Dendritic cell treated with granulocyte-macrophage colony-stimulating factor and Interleukin-4, amounts not matched to agents 40 ng/mL and 50 ng/mL, for 4 days (primary cell): ENCODE measurements at regions not wholly inside any gene's neighbourhood (a gene's known extent, or its start where the extent isn't known, plus 50 kb on each side); places are given as distances from the start of the nearest gene placed in this dataset.
"Not testable (repeated sequence)": the region's sequence is repeated elsewhere in the genome, so short reads cannot be mapped to it uniquely, and the experiment has no call there.

Source experiments
- H3K27ac Mint-ChIP-seq: one replicate; pipeline ENCODE4 v1.8.0; 2022; ENCODE audit warnings: mild to moderate bottlenecking, mixed read lengths
- H3K27me3 Mint-ChIP-seq: one replicate; pipeline ENCODE4 v1.8.0; 2022; ENCODE audit warnings: mild to moderate bottlenecking, mixed read lengths
- H3K36me3 Mint-ChIP-seq: one replicate; pipeline ENCODE4 v1.8.0; 2022; ENCODE audit warnings: low read depth, mixed read lengths
- H3K4me1 Mint-ChIP-seq: one replicate; pipeline ENCODE4 v1.8.0; 2022; ENCODE audit warnings: low read depth, mixed read lengths
- H3K4me3 Mint-ChIP-seq: one replicate; pipeline ENCODE4 v1.8.0; 2022; ENCODE audit warnings: mild to moderate bottlenecking, moderate library complexity, mixed read lengths
- H3K9me3 Mint-ChIP-seq: one replicate; pipeline ENCODE4 v1.8.0; 2022; ENCODE audit warnings: mixed read lengths
- intact Hi-C: fragments of 100-400 bp; cut with micrococcal nuclease; formaldehyde crosslinking; loops from one replicate; pipeline ENCODE4 v1.15.0; 2022

- Mint-ChIP-seq H3K36me3 (no peaks in the 10 kb centered on the region), H3K9me3 (peaks cover 24% of the 10 kb centered on the region), H3K4me3 (no peak overlapping the region), H3K27ac (no peak overlapping the region), H3K27me3 (no peaks in the 10 kb centered on the region), H3K4me1 (no peaks in the 10 kb centered on the region)
- intact Hi-C loops: no loop called here
Measured at GRCh38 chr17:13099089-13099735, 81.4 kb upstream of the ELAC2 start.

- intact Hi-C loops: no loop called here
- Mint-ChIP-seq H3K36me3 (no peaks in the 10 kb centered on the region), H3K27me3 (no peaks in the 10 kb centered on the region), H3K4me3 (no peak overlapping the region), H3K27ac (no peak overlapping the region), H3K9me3 (peaks cover 19% of the 10 kb centered on the region), H3K4me1 (no peaks in the 10 kb centered on the region)
Measured at GRCh38 chr17:13096291-13096690, 78.5 kb upstream of the ELAC2 start.

- intact Hi-C loops, H3K4me3 Mint-ChIP-seq, H3K36me3 Mint-ChIP-seq, H3K27me3 Mint-ChIP-seq, H3K4me1 Mint-ChIP-seq, H3K27ac Mint-ChIP-seq: not testable (repeated sequence)
- peaks cover 20% of the 10 kb centered on the region for H3K9me3 Mint-ChIP-seq
Measured at GRCh38 chr17:13092010-13092409, 74.2 kb upstream of the ELAC2 start.

- intact Hi-C loops: no loop called here
- H3K4me3 Mint-ChIP-seq: no peak overlapping the region
- no peak overlapping the region for H3K27ac Mint-ChIP-seq
- H3K4me1 Mint-ChIP-seq: no peaks in the 10 kb centered on the region
- peaks cover 18% of the 10 kb centered on the region for H3K9me3 Mint-ChIP-seq
- no peaks in the 10 kb centered on the region for H3K36me3 Mint-ChIP-seq
- H3K27me3 Mint-ChIP-seq: no peaks in the 10 kb centered on the region
Measured at GRCh38 chr17:13088666-13089065, 70.8 kb upstream of the ELAC2 start.

GRCh38 chr17:13087802-13088201, 70.0 kb upstream of the ELAC2 start:
- H3K9me3 Mint-ChIP-seq: peaks cover 12% of the 10 kb centered on the region
- no peak overlapping the region for H3K4me3 Mint-ChIP-seq
- no peaks in the 10 kb centered on the region for H3K4me1 Mint-ChIP-seq
- intact Hi-C loops: no loop called here
- H3K36me3 Mint-ChIP-seq: no peaks in the 10 kb centered on the region
- no peak overlapping the region for H3K27ac Mint-ChIP-seq
- no peaks in the 10 kb centered on the region for H3K27me3 Mint-ChIP-seq

- no peak overlapping the region for H3K4me3 Mint-ChIP-seq
- peaks cover 25% of the 10 kb centered on the region for H3K9me3 Mint-ChIP-seq
- H3K27me3 Mint-ChIP-seq: no peaks in the 10 kb centered on the region
- intact Hi-C loops: no loop called here
- no peaks in the 10 kb centered on the region for H3K4me1 Mint-ChIP-seq
- H3K27ac Mint-ChIP-seq: no peak overlapping the region
- no peaks in the 10 kb centered on the region for H3K36me3 Mint-ChIP-seq
Measured at GRCh38 chr17:13086142-13086769, 68.4 kb upstream of the ELAC2 start.

- H3K4me3 Mint-ChIP-seq: no peak overlapping the region
- H3K27me3 Mint-ChIP-seq: no peaks in the 10 kb centered on the region
- H3K9me3 Mint-ChIP-seq: peaks cover 25% of the 10 kb centered on the region
- H3K4me1 Mint-ChIP-seq: no peaks in the 10 kb centered on the region
- intact Hi-C loops: no loop called here
- H3K36me3 Mint-ChIP-seq: no peaks in the 10 kb centered on the region
- H3K27ac Mint-ChIP-seq: no peak overlapping the region
Measured at GRCh38 chr17:13085578-13085977, 67.8 kb upstream of the ELAC2 start.

GRCh38 chr17:13084420-13084819, 66.6 kb upstream of the ELAC2 start:
- H3K4me3 Mint-ChIP-seq: no peak overlapping the region
- no peaks in the 10 kb centered on the region for H3K4me1 Mint-ChIP-seq
- H3K27me3 Mint-ChIP-seq: no peaks in the 10 kb centered on the region
- H3K9me3 Mint-ChIP-seq: peaks cover 32% of the 10 kb centered on the region
- intact Hi-C loops: no loop called here
- H3K27ac Mint-ChIP-seq: no peak overlapping the region
- H3K36me3 Mint-ChIP-seq: no peaks in the 10 kb centered on the region

- Mint-ChIP-seq H3K4me3 (no peak overlapping the region), H3K36me3 (no peaks in the 10 kb centered on the region), H3K27me3 (no peaks in the 10 kb centered on the region), H3K27ac (no peak overlapping the region), H3K4me1 (no peaks in the 10 kb centered on the region), H3K9me3 (peaks cover 32% of the 10 kb centered on the region)
- intact Hi-C loops: no loop called here
Measured at GRCh38 chr17:13078591-13079385, 61.0 kb upstream of the ELAC2 start.

GRCh38 chr17:13076905-13077304, 59.1 kb upstream of the ELAC2 start:
- no peaks in the 10 kb centered on the region for H3K4me1 Mint-ChIP-seq
- no peak overlapping the region for H3K4me3 Mint-ChIP-seq
- peaks cover 25% of the 10 kb centered on the region for H3K9me3 Mint-ChIP-seq
- no peaks in the 10 kb centered on the region for H3K36me3 Mint-ChIP-seq
- H3K27ac Mint-ChIP-seq: no peak overlapping the region
- intact Hi-C loops: no loop called here
- no peaks in the 10 kb centered on the region for H3K27me3 Mint-ChIP-seq

GRCh38 chr17:13074026-13074425, 56.2 kb upstream of the ELAC2 start:
- intact Hi-C loops: no loop called here
- no peak overlapping the region for H3K27ac Mint-ChIP-seq
- peaks cover 13% of the 10 kb centered on the region for H3K9me3 Mint-ChIP-seq
- no peaks in the 10 kb centered on the region for H3K36me3 Mint-ChIP-seq
- no peaks in the 10 kb centered on the region for H3K4me1 Mint-ChIP-seq
- H3K27me3 Mint-ChIP-seq: no peaks in the 10 kb centered on the region
- no peak overlapping the region for H3K4me3 Mint-ChIP-seq

GRCh38 chr17:13073018-13073417, 55.2 kb upstream of the ELAC2 start:
- H3K27ac Mint-ChIP-seq: no peak overlapping the region
- H3K9me3 Mint-ChIP-seq: peaks cover 23% of the 10 kb centered on the region
- intact Hi-C loops: no loop called here
- H3K36me3 Mint-ChIP-seq: no peaks in the 10 kb centered on the region
- H3K4me3 Mint-ChIP-seq: no peak overlapping the region
- no peaks in the 10 kb centered on the region for H3K4me1 Mint-ChIP-seq
- no peaks in the 10 kb centered on the region for H3K27me3 Mint-ChIP-seq

- H3K4me3 Mint-ChIP-seq: no peak overlapping the region
- no peaks in the 10 kb centered on the region for H3K4me1 Mint-ChIP-seq
- no peaks in the 10 kb centered on the region for H3K36me3 Mint-ChIP-seq
- H3K27ac Mint-ChIP-seq: no peak overlapping the region
- intact Hi-C loops: no loop called here
- H3K27me3 Mint-ChIP-seq: no peaks in the 10 kb centered on the region
- peaks cover 29% of the 10 kb centered on the region for H3K9me3 Mint-ChIP-seq
Measured at GRCh38 chr17:13070732-13071131, 52.9 kb upstream of the ELAC2 start.

- intact Hi-C loops: no loop called here
- H3K9me3 Mint-ChIP-seq: peaks cover 29% of the 10 kb centered on the region
- H3K36me3 Mint-ChIP-seq: no peaks in the 10 kb centered on the region
- H3K4me3 Mint-ChIP-seq: no peak overlapping the region
- H3K27ac Mint-ChIP-seq: no peak overlapping the region
- H3K4me1 Mint-ChIP-seq: no peaks in the 10 kb centered on the region
- no peaks in the 10 kb centered on the region for H3K27me3 Mint-ChIP-seq
Measured at GRCh38 chr17:13067629-13068303, 49.9 kb upstream of the ELAC2 start.
